ENCODE measurements at regions not wholly inside any gene's neighbourhood (a gene's known extent, or its start where the extent isn't known, plus 50 kb on each side); places are given as distances from the start of the nearest gene placed in this dataset.
"Not testable (repeated sequence)": the region's sequence is repeated elsewhere in the genome, so short reads cannot be mapped to it uniquely, and the experiment has no call there.

GRCh38 chr12:124070394-124071074, 97.5 kb downstream of the ZNF664 start:
- not testable (repeated sequence) for DNase-seq

GRCh38 chr12:124071075-124071443, 98.0 kb downstream of the ZNF664 start:
- no peak for DNase-seq

GRCh38 chr12:124073356-124074035, 100.5 kb downstream of the ZNF664 start:
- no peak for DNase-seq

GRCh38 chr12:124075841-124076240, 102.8 kb downstream of the ZNF664 start:
- DNase-seq: no peak

GRCh38 chr12:124077701-124078100, 104.7 kb downstream of the ZNF664 start:
- DNase-seq: no peak

- no peak for DNase-seq
These were observed 105.8 kb downstream of the ZNF664 start for GRCh38 chr12:124078800-124079199.

- no peak for DNase-seq
These were observed 107.6 kb downstream of the ZNF664 start for GRCh38 chr12:124080649-124081048.

GRCh38 chr12:124082012-124082411, 109.0 kb downstream of the ZNF664 start:
- DNase-seq: no peak

- DNase-seq: no peak
These were observed 109.7 kb downstream of the ZNF664 start for GRCh38 chr12:124082687-124083086.

GRCh38 chr12:124083708-124084107, 110.7 kb downstream of the ZNF664 start:
- DNase-seq: no peak

GRCh38 chr12:124085419-124086296, 112.6 kb downstream of the ZNF664 start:
- no peak for DNase-seq

GRCh38 chr12:124086299-124086898, 113.4 kb downstream of the ZNF664 start:
- no peak for DNase-seq

- no peak for DNase-seq
These were observed 114.4 kb downstream of the ZNF664 start for GRCh38 chr12:124087266-124088051.

- DNase-seq: no peak
These were observed 115.3 kb downstream of the ZNF664 start for GRCh38 chr12:124088217-124088907.

- not testable (repeated sequence) for DNase-seq
These were observed 116.3 kb downstream of the ZNF664 start for GRCh38 chr12:124089181-124089914.

- DNase-seq: no peak
These were observed 118.8 kb downstream of the ZNF664 start for GRCh38 chr12:124091835-124092234.

- DNase-seq: not testable (repeated sequence)
These were observed 119.5 kb downstream of the ZNF664 start for GRCh38 chr12:124092532-124092931.

- DNase-seq: no peak
These were observed 120.3 kb downstream of the ZNF664 start for GRCh38 chr12:124093297-124093696.

- no peak for DNase-seq
These were observed 121.2 kb downstream of the ZNF664 start for GRCh38 chr12:124094188-124094587.

- no peak for DNase-seq
These were observed 121.7 kb downstream of the ZNF664 start for GRCh38 chr12:124094733-124095132.

- DNase-seq: no peak
These were observed 123.1 kb downstream of the ZNF664 start for GRCh38 chr12:124096109-124096508.

Data from activated CD4-positive, alpha-beta T cell treated with anti-CD3 and anti-CD28 coated beads for 48 hours (primary cell).